ENCODE measurements at regions not wholly inside any gene's neighbourhood (a gene's known extent, or its start where the extent isn't known, plus 50 kb on each side); places are given as distances from the start of the nearest gene placed in this dataset.

DNA sequence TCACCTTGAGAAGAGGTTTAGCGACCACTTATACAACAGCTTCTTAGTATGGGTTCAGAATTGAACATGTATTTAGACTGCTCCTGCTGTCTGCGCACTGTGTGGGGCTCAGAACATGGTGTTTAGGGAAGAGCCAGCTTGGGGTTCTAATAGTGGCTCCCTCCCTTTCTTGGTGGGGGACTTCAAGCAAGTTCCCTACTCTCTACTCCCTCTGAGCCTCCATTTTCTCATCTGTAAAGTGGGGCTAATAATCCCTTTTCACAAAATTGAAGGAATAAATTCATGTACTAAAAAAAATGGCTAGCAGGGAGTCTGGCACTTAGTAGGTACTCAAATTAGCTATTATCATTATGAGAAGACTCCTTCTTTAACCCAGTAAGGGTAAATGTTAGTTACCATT is 97.5 kb upstream of the SPATA12 start:
- TF ChIP-seq, protein P1, sequence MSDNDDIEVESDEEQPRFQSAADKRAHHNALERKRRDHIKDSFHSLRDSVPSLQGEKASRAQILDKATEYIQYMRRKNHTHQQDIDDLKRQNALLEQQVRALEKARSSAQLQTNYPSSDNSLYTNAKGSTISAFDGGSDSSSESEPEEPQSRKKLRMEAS (IDR thresholded peaks at IDR 0.05; ENCODE audit: low read depth, low read length), result no peak
- TF ChIP-seq, protein P2, sequence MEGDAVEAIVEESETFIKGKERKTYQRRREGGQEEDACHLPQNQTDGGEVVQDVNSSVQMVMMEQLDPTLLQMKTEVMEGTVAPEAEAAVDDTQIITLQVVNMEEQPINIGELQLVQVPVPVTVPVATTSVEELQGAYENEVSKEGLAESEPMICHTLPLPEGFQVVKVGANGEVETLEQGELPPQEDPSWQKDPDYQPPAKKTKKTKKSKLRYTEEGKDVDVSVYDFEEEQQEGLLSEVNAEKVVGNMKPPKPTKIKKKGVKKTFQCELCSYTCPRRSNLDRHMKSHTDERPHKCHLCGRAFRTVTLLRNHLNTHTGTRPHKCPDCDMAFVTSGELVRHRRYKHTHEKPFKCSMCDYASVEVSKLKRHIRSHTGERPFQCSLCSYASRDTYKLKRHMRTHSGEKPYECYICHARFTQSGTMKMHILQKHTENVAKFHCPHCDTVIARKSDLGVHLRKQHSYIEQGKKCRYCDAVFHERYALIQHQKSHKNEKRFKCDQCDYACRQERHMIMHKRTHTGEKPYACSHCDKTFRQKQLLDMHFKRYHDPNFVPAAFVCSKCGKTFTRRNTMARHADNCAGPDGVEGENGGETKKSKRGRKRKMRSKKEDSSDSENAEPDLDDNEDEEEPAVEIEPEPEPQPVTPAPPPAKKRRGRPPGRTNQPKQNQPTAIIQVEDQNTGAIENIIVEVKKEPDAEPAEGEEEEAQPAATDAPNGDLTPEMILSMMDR (IDR thresholded peaks at IDR 0.05; ENCODE audit: low read depth, low read length), result no peak
- TF ChIP-seq MYC (IDR thresholded peaks at IDR 0.05; ENCODE audit: low read depth, low read length) (no peak), POLR2A (IDR thresholded peaks at IDR 0.05; ENCODE audit: extremely low read depth, insufficient read length) (no peak)
- H3K4me3 ChIP-seq (ENCODE audit: low read depth, low read length), result no peak overlapping the region
- no peak for DNase-seq (ENCODE audit: low read depth)

DNA sequence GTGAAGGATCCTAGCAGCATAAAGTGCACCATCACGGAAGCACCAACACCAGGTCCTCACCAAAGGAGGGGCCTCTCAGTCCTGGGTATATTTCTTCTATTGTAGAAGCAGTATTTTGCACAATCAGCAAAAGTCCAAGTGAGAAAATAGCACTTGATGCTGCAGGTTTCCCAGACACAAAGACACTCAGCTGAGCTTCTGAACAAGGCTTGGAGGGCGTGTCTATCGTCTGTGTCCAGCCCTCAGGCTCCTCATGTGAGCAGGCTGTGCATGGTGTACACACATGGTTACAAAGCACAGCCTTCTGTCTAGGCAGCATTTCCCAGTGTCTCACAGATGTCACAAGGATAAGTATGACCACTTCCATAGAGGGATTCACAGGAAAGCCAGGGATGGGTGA is 98.3 kb upstream of the SPATA12 start:
- no peak overlapping the region for H3K4me3 ChIP-seq (ENCODE audit: low read depth, low read length)
- no peak for DNase-seq (ENCODE audit: low read depth)
- TF ChIP-seq, protein P2 (IDR thresholded peaks at IDR 0.05; ENCODE audit: low read depth, low read length), result no peak
- TF ChIP-seq MYC (IDR thresholded peaks at IDR 0.05; ENCODE audit: low read depth, low read length) (no peak), POLR2A (IDR thresholded peaks at IDR 0.05; ENCODE audit: extremely low read depth, insufficient read length) (no peak)
- TF ChIP-seq, protein P1 (IDR thresholded peaks at IDR 0.05; ENCODE audit: low read depth, low read length), result no peak

DNA sequence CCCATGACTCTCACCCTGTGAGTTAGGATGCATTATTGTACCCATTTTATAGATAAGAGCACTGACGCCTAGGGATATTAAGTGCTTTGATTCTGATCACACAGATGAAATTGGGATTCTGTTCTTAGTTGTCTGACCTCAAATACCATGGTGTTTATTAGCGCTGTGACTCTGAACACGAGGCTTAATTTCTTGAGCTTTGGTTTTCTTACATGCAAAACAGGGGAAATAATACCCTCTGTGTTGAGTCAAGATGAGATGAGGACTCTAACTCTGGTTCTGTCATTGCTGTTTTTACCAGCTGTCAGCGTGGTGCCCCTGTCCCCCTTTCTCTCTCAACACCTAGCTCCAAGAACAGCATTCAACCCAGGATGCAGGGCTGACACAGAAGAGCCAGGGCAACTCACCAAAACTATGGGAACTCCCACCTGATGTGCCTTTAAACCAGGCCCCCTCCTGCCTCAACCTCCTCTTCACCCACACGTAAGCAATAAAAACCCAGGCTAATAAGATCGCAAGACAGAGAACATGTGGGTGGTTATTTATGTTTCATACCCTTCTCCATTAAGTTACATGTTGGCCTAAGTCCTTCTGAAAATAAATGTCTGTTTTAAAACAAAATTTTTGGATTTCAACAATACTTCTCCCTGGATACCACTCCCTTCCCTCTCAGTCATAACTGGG is 100.1 kb upstream of the SPATA12 start:
- H3K4me3 ChIP-seq (ENCODE audit: low read depth, low read length), result no peak overlapping the region
- no peak for TF ChIP-seq MYC (IDR thresholded peaks at IDR 0.05; ENCODE audit: low read depth, low read length)
- TF ChIP-seq, protein P1 (IDR thresholded peaks at IDR 0.05; ENCODE audit: low read depth, low read length), result no peak
- TF ChIP-seq, protein P2 (IDR thresholded peaks at IDR 0.05; ENCODE audit: low read depth, low read length), result no peak
- no peak for DNase-seq (ENCODE audit: low read depth)

DNA sequence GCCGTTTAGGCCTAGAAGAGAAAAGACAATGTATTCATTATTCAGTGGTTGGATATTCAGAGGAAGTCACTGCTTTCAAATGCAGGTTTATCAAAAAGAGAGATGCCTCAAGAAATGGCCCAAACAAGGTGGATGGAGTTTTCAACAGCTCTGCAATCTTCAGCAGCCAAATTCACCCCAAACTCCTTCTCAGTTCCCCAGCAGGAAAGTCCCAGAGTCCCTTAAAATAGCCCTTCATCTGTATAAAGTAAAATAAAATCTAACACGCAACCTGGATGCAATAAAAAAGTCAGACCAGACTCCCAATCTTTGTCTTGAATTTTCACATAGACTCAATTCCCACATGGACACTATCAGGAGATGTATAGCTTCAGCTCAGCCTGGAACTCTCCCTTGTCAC is 101.6 kb upstream of the SPATA12 start:
- TF ChIP-seq MYC (IDR thresholded peaks at IDR 0.05; ENCODE audit: low read depth, low read length), result no peak
- TF ChIP-seq, protein P2 (IDR thresholded peaks at IDR 0.05; ENCODE audit: low read depth, low read length), result no peak
- TF ChIP-seq, protein P1 (IDR thresholded peaks at IDR 0.05; ENCODE audit: low read depth, low read length), result no peak
- TF ChIP-seq POLR2A (IDR thresholded peaks at IDR 0.05; ENCODE audit: extremely low read depth, insufficient read length), result no peak
- no peak overlapping the region for H3K4me3 ChIP-seq (ENCODE audit: low read depth, low read length)
- no peak for DNase-seq (ENCODE audit: low read depth)

DNA sequence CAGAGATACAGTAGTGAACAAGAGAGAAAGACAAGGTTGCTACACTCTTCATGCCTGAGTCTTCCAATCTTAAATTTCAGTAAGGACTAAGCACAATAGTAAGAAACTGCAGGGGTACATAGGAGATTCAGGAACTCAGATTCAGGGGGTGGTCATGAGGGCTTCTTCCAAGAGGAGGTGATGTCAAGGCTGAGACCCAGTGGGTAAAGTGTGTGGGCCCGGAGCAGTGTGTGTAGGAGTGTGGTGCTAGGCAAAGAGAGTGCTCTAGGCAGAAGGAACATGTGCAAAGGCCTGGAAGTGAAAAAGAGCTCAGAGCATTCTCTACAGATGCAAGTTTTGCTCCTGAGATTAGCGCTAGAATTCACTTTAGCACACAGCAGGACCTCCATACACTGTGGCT is 102.9 kb upstream of the SPATA12 start:
- no peak for DNase-seq (ENCODE audit: low read depth)
- H3K4me3 ChIP-seq (ENCODE audit: low read depth, low read length), result no peak overlapping the region
- TF ChIP-seq POLR2A (IDR thresholded peaks at IDR 0.05; ENCODE audit: extremely low read depth, insufficient read length) (no peak), MYC (IDR thresholded peaks at IDR 0.05; ENCODE audit: low read depth, low read length) (no peak)
- TF ChIP-seq, protein P2 (IDR thresholded peaks at IDR 0.05; ENCODE audit: low read depth, low read length), result no peak
- TF ChIP-seq, protein P1 (IDR thresholded peaks at IDR 0.05; ENCODE audit: low read depth, low read length), result no peak

Measured in NB4 (cell line).